Ascending aorta (tissue), 2 donors: ENCODE measurements at regions not wholly inside any gene's neighbourhood (a gene's known extent, or its start where the extent isn't known, plus 50 kb on each side); places are given as distances from the start of the nearest gene placed in this dataset.

ENCODE experiments used
- DNase-seq, 2 donors: peaks; one replicate each; pipeline ENCODE4 v3.0.0-alpha.2; 2019; ENCODE audit warnings: low spot score in 2 of 2
- H3K27ac ChIP-seq, 2 donors: fragments of 200-600 bp; sonication (generic); one replicate each; pipeline ENCODE4 v1.5.1; 2016 to 2017; ENCODE audit warnings: mild to moderate bottlenecking in 1 of 2
- H3K27me3 ChIP-seq: fragments of 200-600 bp; sonication (generic); one replicate; pipeline ENCODE4 v1.5.1; 2017
- H3K36me3 ChIP-seq, 2 donors: fragments of 200-600 bp; sonication (generic); one replicate each; pipeline ENCODE4 v1.5.1; 2016
- H3K4me1 ChIP-seq, 2 donors: fragments of 200-600 bp; sonication (generic); one replicate each; pipeline ENCODE4 v1.5.1; 2016 to 2017; ENCODE audit warnings: mild to moderate bottlenecking in 1 of 2
- H3K4me3 ChIP-seq, 2 donors: fragments of 200-600 bp; sonication (generic); one replicate each; pipeline ENCODE4 v1.5.1; 2016 to 2017; ENCODE audit warnings: mild to moderate bottlenecking in 1 of 2
- H3K9me3 ChIP-seq, 2 donors: fragments of 200-600 bp; sonication (generic); one replicate each; pipeline ENCODE4 v1.5.1; 2016
- CTCF ChIP-seq, 3 experiments: fragments of 200-600 bp in 2 of 3; fragments of 450-650 bp in 1 of 3; sonication (generic) in 2 of 3; IDR thresholded peaks; one replicate each; pipeline ENCODE4 v1.5.1; 2016 to 2019; ENCODE audit warnings: antibody characterized with exemption in 3 of 3, mild to moderate bottlenecking in 1 of 3, moderate library complexity in 1 of 3
- intact Hi-C: fragments of 100-400 bp; cut with DNase I; formaldehyde crosslinking; loops from one replicate; pipeline ENCODE4 v1.15.1; 2023

- no peaks in the 10 kb centered on the region for H3K4me1 ChIP-seq
- no peaks in the 10 kb centered on the region for H3K36me3 ChIP-seq
- H3K9me3 ChIP-seq = no peaks in the 10 kb centered on the region
- no peaks in the 10 kb centered on the region for H3K27me3 ChIP-seq
- intact Hi-C loops = no loop called here
- no peak overlapping the region for H3K27ac ChIP-seq
- no peak for TF ChIP-seq CTCF (IDR thresholded peaks at IDR 0.05)
- H3K4me3 ChIP-seq = no peak overlapping the region
- no peak for DNase-seq
Measured at GRCh38 chr1:87252406-87252805, 76.3 kb upstream of the LMO4 start.

- no peak for TF ChIP-seq CTCF (IDR thresholded peaks at IDR 0.05)
- intact Hi-C loops = no loop called here
- no peak overlapping the region for H3K27ac ChIP-seq
- no peaks in the 10 kb centered on the region for H3K4me1 ChIP-seq
- no peak overlapping the region for H3K4me3 ChIP-seq
- no peaks in the 10 kb centered on the region for H3K27me3 ChIP-seq
- H3K9me3 ChIP-seq = no peaks in the 10 kb centered on the region
- H3K36me3 ChIP-seq = no peaks in the 10 kb centered on the region
- DNase-seq = no peak
Measured at GRCh38 chr1:87262688-87263087, 66.0 kb upstream of the LMO4 start.

- Histone ChIP-seq H3K27me3 (no peaks in the 10 kb centered on the region), H3K4me3 (no peak overlapping the region), H3K9me3 (no peaks in the 10 kb centered on the region), H3K4me1 (no peaks in the 10 kb centered on the region), H3K36me3 (no peaks in the 10 kb centered on the region), H3K27ac (no peak overlapping the region)
- intact Hi-C loops = no loop called here
- no peak for DNase-seq
- TF ChIP-seq CTCF (IDR thresholded peaks at IDR 0.05) = no peak
Measured at GRCh38 chr1:87263281-87263680, 65.4 kb upstream of the LMO4 start.

- no peak overlapping the region for H3K4me3 ChIP-seq
- no peak for TF ChIP-seq CTCF (IDR thresholded peaks at IDR 0.05)
- H3K36me3 ChIP-seq = no peaks in the 10 kb centered on the region
- H3K4me1 ChIP-seq = no peaks in the 10 kb centered on the region
- intact Hi-C loops = no loop called here
- no peaks in the 10 kb centered on the region for H3K27me3 ChIP-seq
- no peaks in the 10 kb centered on the region for H3K9me3 ChIP-seq
- no peak overlapping the region for H3K27ac ChIP-seq
- DNase-seq = no peak
Measured at GRCh38 chr1:87263785-87264184, 64.9 kb upstream of the LMO4 start.

GRCh38 chr1:87264976-87265375 is 63.7 kb upstream of the LMO4 start:
- Histone ChIP-seq H3K27ac (no peak overlapping the region), H3K4me3 (no peak overlapping the region), H3K36me3 (no peaks in the 10 kb centered on the region), H3K27me3 (no peaks in the 10 kb centered on the region), H3K4me1 (no peaks in the 10 kb centered on the region), H3K9me3 (no peaks in the 10 kb centered on the region)
- no peak for TF ChIP-seq CTCF (IDR thresholded peaks at IDR 0.05)
- intact Hi-C loops = no loop called here
- DNase-seq = no peak

- H3K27ac ChIP-seq = no peak overlapping the region
- no peak for TF ChIP-seq CTCF (IDR thresholded peaks at IDR 0.05)
- H3K9me3 ChIP-seq = no peaks in the 10 kb centered on the region
- H3K4me1 ChIP-seq = no peaks in the 10 kb centered on the region
- intact Hi-C loops = no loop called here
- no peak for DNase-seq
- no peak overlapping the region for H3K4me3 ChIP-seq
- no peaks in the 10 kb centered on the region for H3K36me3 ChIP-seq
- no peaks in the 10 kb centered on the region for H3K27me3 ChIP-seq
Measured at GRCh38 chr1:87265786-87266185, 62.9 kb upstream of the LMO4 start.
